Endothelial cell of umbilical vein (primary cell): ENCODE measurements at regions not wholly inside any gene's neighbourhood (a gene's known extent, or its start where the extent isn't known, plus 50 kb on each side); places are given as distances from the start of the nearest gene placed in this dataset.

Experiments used
- EZH2 ChIP-seq: IDR thresholded peaks from 2 replicates; pipeline ENCODE4 v1.6.1; 2012; ENCODE audit warnings: borderline replicate concordance, low read depth, mild to moderate bottlenecking, moderate library complexity, low read length, inconsistent platforms; ENCODE audit not compliant: severe bottlenecking
- FOS ChIP-seq: IDR thresholded peaks from 2 replicates; pipeline ENCODE4 v1.6.1; 2011; ENCODE audit warnings: mild to moderate bottlenecking, low read length, moderate library complexity, borderline replicate concordance; ENCODE audit not compliant: insufficient read depth
- GATA2 ChIP-seq: IDR thresholded peaks from 2 replicates; pipeline ENCODE4 v1.7.0; 2011; ENCODE audit warnings: low read depth, mild to moderate bottlenecking, moderate library complexity, mixed read lengths, low read length; ENCODE audit not compliant: insufficient read length, insufficient read depth
- JUN ChIP-seq: IDR thresholded peaks from 2 replicates; pipeline ENCODE4 v1.6.1; 2011; ENCODE audit warnings: borderline replicate concordance, low read depth; ENCODE audit not compliant: insufficient read length, insufficient read depth
- MAX ChIP-seq: IDR thresholded peaks from 2 replicates; pipeline ENCODE4 v1.6.1; 2011; ENCODE audit not compliant: insufficient read depth, insufficient read length
- MYC ChIP-seq: IDR thresholded peaks from one replicate; pipeline ENCODE4 v1.6.1; 2011; ENCODE audit warnings: mild to moderate bottlenecking, low read depth, low read length
- POLR2A ChIP-seq: IDR thresholded peaks from 2 replicates; pipeline ENCODE4 v1.6.1; 2012; ENCODE audit warnings: low read depth, mild to moderate bottlenecking, control low read depth, low read length
- POLR2AphosphoS5 ChIP-seq: IDR thresholded peaks from 2 replicates; pipeline ENCODE4 v1.6.1; 2012; ENCODE audit warnings: low read depth, mild to moderate bottlenecking, control low read depth, low read length, moderate library complexity; ENCODE audit not compliant: insufficient read depth
- TF ChIP-seq, protein P1 (sequence below), 2 donors: IDR thresholded peaks; 1 replicate in 1 of 2; 2 replicates in 1 of 2; pipeline ENCODE4 v1.5.1; 2011; ENCODE audit warnings: low read length in 2 of 2, mild to moderate bottlenecking in 2 of 2, moderate library complexity in 2 of 2, control low read depth in 1 of 2, inconsistent platforms in 1 of 2, low read depth in 1 of 2; ENCODE audit not compliant: insufficient read depth in 1 of 2; ENCODE audit errors: extremely low read depth in 1 of 2

DNA sequence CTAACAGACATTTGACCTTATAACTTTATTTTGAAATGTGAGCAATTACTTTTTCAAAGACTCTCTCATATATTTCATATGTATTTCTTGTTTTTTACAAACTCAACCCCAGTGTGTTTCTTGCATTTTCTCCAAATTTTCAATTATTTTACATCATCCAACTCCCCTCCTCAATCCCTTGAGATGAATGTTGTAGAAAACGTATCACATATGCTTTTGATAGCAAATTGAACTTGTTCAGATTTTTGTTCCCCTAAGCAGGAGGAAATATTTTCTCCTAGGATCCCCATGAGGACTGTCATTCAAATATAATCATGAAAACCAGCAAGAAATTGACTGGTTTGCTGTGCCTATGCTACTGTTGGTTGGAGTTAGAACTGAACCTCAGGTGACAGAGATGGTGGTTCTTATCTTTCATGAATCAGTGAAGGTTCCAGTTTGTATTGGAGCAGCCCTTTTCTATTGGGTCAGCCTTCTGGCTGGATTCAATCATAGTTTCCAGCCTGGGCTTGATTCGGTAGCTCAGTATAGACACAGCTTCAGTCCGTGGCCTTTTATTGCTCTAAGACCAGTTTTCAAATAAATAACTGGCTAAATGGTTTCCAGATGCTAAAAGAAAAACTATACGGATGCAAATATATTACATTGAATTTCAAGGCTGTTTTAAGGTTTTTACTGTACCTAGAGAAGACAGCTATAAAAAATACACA lies 591.0 kb downstream of the EPHA4 start:
- no peak for TF ChIP-seq POLR2A
- TF ChIP-seq, protein P1, sequence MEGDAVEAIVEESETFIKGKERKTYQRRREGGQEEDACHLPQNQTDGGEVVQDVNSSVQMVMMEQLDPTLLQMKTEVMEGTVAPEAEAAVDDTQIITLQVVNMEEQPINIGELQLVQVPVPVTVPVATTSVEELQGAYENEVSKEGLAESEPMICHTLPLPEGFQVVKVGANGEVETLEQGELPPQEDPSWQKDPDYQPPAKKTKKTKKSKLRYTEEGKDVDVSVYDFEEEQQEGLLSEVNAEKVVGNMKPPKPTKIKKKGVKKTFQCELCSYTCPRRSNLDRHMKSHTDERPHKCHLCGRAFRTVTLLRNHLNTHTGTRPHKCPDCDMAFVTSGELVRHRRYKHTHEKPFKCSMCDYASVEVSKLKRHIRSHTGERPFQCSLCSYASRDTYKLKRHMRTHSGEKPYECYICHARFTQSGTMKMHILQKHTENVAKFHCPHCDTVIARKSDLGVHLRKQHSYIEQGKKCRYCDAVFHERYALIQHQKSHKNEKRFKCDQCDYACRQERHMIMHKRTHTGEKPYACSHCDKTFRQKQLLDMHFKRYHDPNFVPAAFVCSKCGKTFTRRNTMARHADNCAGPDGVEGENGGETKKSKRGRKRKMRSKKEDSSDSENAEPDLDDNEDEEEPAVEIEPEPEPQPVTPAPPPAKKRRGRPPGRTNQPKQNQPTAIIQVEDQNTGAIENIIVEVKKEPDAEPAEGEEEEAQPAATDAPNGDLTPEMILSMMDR (IDR thresholded peaks at IDR 0.05; ENCODE audit: extremely low read depth in 1 of 2, insufficient read depth in 1 of 2, low read depth in 1 of 2, low read length in 2 of 2): no peak
- TF ChIP-seq JUN: no peak
- TF ChIP-seq POLR2AphosphoS5: no peak
- no peak for TF ChIP-seq MAX
- TF ChIP-seq EZH2: no peak
- no peak for TF ChIP-seq GATA2
- TF ChIP-seq FOS: no peak
- TF ChIP-seq MYC: no peak
